ENCODE measurements at regions not wholly inside any gene's neighbourhood (a gene's known extent, or its start where the extent isn't known, plus 50 kb on each side); places are given as distances from the start of the nearest gene placed in this dataset.

DNA sequence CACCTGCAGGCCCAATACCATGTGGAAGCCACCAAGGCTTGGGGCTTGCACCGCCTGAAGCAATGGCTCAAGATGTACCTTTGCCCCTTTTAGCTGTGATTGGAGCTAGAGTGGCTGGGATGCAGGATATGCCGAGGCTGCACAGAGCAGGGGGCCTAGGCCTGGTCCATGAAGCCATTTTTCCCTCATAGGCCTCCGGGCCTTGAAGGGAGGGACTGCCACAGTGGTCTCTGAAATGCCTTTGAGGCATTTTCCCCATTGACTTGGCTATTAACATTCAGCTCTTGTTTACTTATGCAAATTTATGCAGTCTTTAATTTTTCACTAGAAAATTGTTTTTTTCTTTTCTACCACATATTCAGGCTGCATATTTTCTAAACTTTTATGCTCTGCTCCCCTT is 203.2 kb upstream of the HHIP start:
- WGBS = 58% methylated on average over 3 of the region's 3 CpGs
- H3K4me1 ChIP-seq (ENCODE audit: control insufficient read depth, insufficient read depth, low read depth, low read length) = no peaks in the 10 kb centered on the region
- no peaks in the 10 kb centered on the region for H3K36me3 ChIP-seq (ENCODE audit: control insufficient read depth in 1 of 2, insufficient read depth in 2 of 2, low read depth in 1 of 2, low read length in 2 of 2)
- H3K14ac ChIP-seq (ENCODE audit: low read length in 2 of 2) = no peak overlapping the region
- no peak overlapping the region for H2AK5ac ChIP-seq (ENCODE audit: low read length, severe bottlenecking)
- peaks cover 8% of the 10 kb centered on the region for H3K9me3 ChIP-seq (ENCODE audit: control insufficient read depth, low read length)
- H3K79me1 ChIP-seq (replicated peaks; ENCODE audit: low read length, poor library complexity, severe bottlenecking) = no peaks in the 10 kb centered on the region
- H4K91ac ChIP-seq (ENCODE audit: low read length) = no peak overlapping the region
- no peak overlapping the region for H3K9ac ChIP-seq (ENCODE audit: low read length)
- H2BK12ac ChIP-seq (ENCODE audit: low read length in 2 of 2) = no peak overlapping the region
- no peak overlapping the region for H2BK5ac ChIP-seq (ENCODE audit: low read depth, low read length, poor library complexity, severe bottlenecking)
- no peak overlapping the region for H3K4me2 ChIP-seq (ENCODE audit: low read length, poor library complexity, severe bottlenecking)
- H3K4ac ChIP-seq (ENCODE audit: low read depth in 1 of 2, low read length in 2 of 2) = no peak overlapping the region
- H3K23ac ChIP-seq (ENCODE audit: low read length in 2 of 2) = no peak overlapping the region
- no peak overlapping the region for H2BK120ac ChIP-seq (ENCODE audit: low read depth, low read length)
- no peak for DNase-seq
- no peak overlapping the region for H2AFZ ChIP-seq (ENCODE audit: low read depth, low read length)
- H3K18ac ChIP-seq (ENCODE audit: low read depth in 1 of 2, low read length in 2 of 2) = no peak overlapping the region
- H4K8ac ChIP-seq (ENCODE audit: low read length) = no peak overlapping the region
- H3K27ac ChIP-seq (ENCODE audit: low read length, poor library complexity, severe bottlenecking) = no peak overlapping the region
- no peaks in the 10 kb centered on the region for H3K27me3 ChIP-seq (ENCODE audit: control insufficient read depth in 1 of 2, insufficient read depth in 1 of 2, low read length in 2 of 2)
- H2BK15ac ChIP-seq (ENCODE audit: low read depth, poor library complexity, severe bottlenecking) = no peak overlapping the region
- H3K4me3 ChIP-seq (ENCODE audit: insufficient read depth in 1 of 2, low read depth in 1 of 2, low read length in 2 of 2) = no peak overlapping the region

DNA sequence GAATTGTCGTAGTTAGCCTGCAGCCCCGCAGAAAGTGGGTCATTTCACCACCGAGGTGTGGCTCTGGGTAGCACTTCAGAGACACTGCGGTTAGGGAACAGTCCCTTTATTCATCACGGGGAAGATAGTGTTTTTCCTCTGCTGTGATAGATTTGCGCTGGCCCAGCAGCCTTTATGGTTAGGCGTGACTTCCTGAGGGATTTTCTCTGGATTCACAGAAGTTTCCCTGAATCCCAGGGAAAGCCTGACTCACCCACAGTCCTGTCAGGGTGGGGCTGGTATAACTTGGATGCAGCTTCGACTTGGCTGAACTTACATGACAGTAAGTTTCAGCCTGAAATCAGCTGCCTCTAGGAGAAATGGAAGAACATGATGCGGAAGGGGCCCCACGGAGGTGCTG is 196.3 kb upstream of the HHIP start:
- Histone ChIP-seq H2AK5ac (ENCODE audit: low read length, severe bottlenecking) (no peak overlapping the region), H3K79me1 (replicated peaks; ENCODE audit: low read length, poor library complexity, severe bottlenecking) (no peaks in the 10 kb centered on the region), H3K4me3 (ENCODE audit: insufficient read depth in 1 of 2, low read depth in 1 of 2, low read length in 2 of 2) (peak overlapping the region in 1 of 2 experiments; percentile 41), H4K8ac (ENCODE audit: low read length) (no peak overlapping the region), H3K14ac (ENCODE audit: low read length in 2 of 2) (no peak overlapping the region), H2BK12ac (ENCODE audit: low read length in 2 of 2) (no peak overlapping the region), H2AFZ (ENCODE audit: low read depth, low read length) (no peak overlapping the region), H3K27me3 (ENCODE audit: control insufficient read depth in 1 of 2, insufficient read depth in 1 of 2, low read length in 2 of 2) (no peaks in the 10 kb centered on the region), H3K4ac (ENCODE audit: low read depth in 1 of 2, low read length in 2 of 2) (no peak overlapping the region), H2BK120ac (ENCODE audit: low read depth, low read length) (no peak overlapping the region), H3K18ac (ENCODE audit: low read depth in 1 of 2, low read length in 2 of 2) (no peak overlapping the region), H3K4me2 (ENCODE audit: low read length, poor library complexity, severe bottlenecking) (no peak overlapping the region), H3K36me3 (ENCODE audit: control insufficient read depth in 1 of 2, insufficient read depth in 2 of 2, low read depth in 1 of 2, low read length in 2 of 2) (no peaks in the 10 kb centered on the region), H2BK15ac (ENCODE audit: low read depth, poor library complexity, severe bottlenecking) (no peak overlapping the region), H3K9me3 (ENCODE audit: control insufficient read depth, low read length) (no peaks in the 10 kb centered on the region), H3K23ac (ENCODE audit: low read length in 2 of 2) (no peak overlapping the region), H2BK5ac (ENCODE audit: low read depth, low read length, poor library complexity, severe bottlenecking) (no peak overlapping the region), H3K27ac (ENCODE audit: low read length, poor library complexity, severe bottlenecking) (no peak overlapping the region), H3K4me1 (ENCODE audit: control insufficient read depth, insufficient read depth, low read depth, low read length) (no peaks in the 10 kb centered on the region), H3K9ac (ENCODE audit: low read length) (peak overlapping the region; percentile 33), H4K91ac (ENCODE audit: low read length) (no peak overlapping the region)
- DNase-seq = peak; percentile 8
- WGBS = 66% methylated on average over 10 of the region's 10 CpGs

DNA sequence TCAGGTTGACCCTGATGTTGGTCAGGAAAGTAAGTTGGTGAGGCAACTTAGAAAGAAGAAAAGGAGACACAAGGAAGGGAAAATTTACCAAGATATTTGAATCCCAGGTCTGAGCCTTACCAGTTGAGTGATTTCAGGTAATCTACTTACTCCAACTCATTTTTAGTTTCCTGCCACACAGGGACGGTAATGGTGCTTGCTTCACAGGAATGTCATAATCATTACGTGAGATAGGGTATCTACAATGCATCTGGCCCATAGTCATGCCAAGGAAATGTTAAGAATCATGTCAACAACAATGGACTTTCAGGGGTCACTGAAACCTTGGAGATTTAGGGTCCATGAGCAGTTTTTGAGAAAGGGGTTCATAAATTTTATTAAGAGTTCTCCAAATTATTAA is 195.4 kb upstream of the HHIP start:
- no peak for DNase-seq
- H2BK5ac ChIP-seq (ENCODE audit: low read depth, low read length, poor library complexity, severe bottlenecking) = no peak overlapping the region
- no peak overlapping the region for H2AK5ac ChIP-seq (ENCODE audit: low read length, severe bottlenecking)
- H2BK12ac ChIP-seq (ENCODE audit: low read length in 2 of 2) = no peak overlapping the region
- H3K4ac ChIP-seq (ENCODE audit: low read depth in 1 of 2, low read length in 2 of 2) = no peak overlapping the region
- no peak overlapping the region for H3K18ac ChIP-seq (ENCODE audit: low read depth in 1 of 2, low read length in 2 of 2)
- no peak overlapping the region for H2BK120ac ChIP-seq (ENCODE audit: low read depth, low read length)
- H3K4me3 ChIP-seq (ENCODE audit: insufficient read depth in 1 of 2, low read depth in 1 of 2, low read length in 2 of 2) = no peak overlapping the region
- 68% methylated on average over 2 of the region's 2 CpGs for WGBS
- H3K4me1 ChIP-seq (ENCODE audit: control insufficient read depth, insufficient read depth, low read depth, low read length) = no peaks in the 10 kb centered on the region
- no peak overlapping the region for H4K91ac ChIP-seq (ENCODE audit: low read length)
- H3K9me3 ChIP-seq (ENCODE audit: control insufficient read depth, low read length) = no peaks in the 10 kb centered on the region
- no peak overlapping the region for H3K9ac ChIP-seq (ENCODE audit: low read length)
- H3K14ac ChIP-seq (ENCODE audit: low read length in 2 of 2) = no peak overlapping the region
- H3K79me1 ChIP-seq (replicated peaks; ENCODE audit: low read length, poor library complexity, severe bottlenecking) = no peaks in the 10 kb centered on the region
- no peak overlapping the region for H4K8ac ChIP-seq (ENCODE audit: low read length)
- H3K27ac ChIP-seq (ENCODE audit: low read length, poor library complexity, severe bottlenecking) = no peak overlapping the region
- no peak overlapping the region for H2AFZ ChIP-seq (ENCODE audit: low read depth, low read length)
- H3K27me3 ChIP-seq (ENCODE audit: control insufficient read depth in 1 of 2, insufficient read depth in 1 of 2, low read length in 2 of 2) = no peaks in the 10 kb centered on the region
- no peak overlapping the region for H3K4me2 ChIP-seq (ENCODE audit: low read length, poor library complexity, severe bottlenecking)
- H2BK15ac ChIP-seq (ENCODE audit: low read depth, poor library complexity, severe bottlenecking) = no peak overlapping the region
- no peak overlapping the region for H3K23ac ChIP-seq (ENCODE audit: low read length in 2 of 2)
- H3K36me3 ChIP-seq (ENCODE audit: control insufficient read depth in 1 of 2, insufficient read depth in 2 of 2, low read depth in 1 of 2, low read length in 2 of 2) = no peaks in the 10 kb centered on the region

DNA sequence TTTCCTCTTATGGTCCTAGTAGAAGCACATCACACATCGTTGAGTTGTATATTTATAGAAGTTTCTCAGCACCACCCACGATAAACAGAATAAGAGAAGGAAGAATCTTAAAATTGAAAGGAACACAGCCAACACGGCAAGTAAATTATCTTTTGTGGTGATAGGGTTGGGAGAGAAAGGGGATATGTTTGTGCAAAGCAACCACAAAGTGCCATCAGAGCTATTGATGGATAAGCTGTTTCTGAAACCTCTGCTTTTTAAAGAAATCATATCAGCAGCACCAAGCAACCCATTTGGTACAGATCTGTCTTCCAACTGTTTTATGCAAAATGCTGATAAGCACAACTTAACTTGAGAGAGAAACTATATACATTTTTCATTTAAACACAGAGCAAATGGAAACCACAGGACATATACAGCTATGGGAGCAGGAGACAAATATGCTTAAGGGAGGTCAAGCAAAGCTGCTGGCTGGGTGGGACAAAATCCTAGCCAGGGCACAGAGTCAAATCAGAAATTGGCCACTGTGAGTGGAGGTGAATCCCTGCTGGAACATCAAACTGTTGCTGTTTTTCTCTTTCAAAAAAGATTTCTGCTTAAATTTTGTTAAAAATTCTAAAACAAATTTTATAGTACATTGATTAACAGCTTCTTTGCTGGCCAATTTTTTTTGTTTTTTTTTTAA is 194.0 kb upstream of the HHIP start:
- Histone ChIP-seq H3K4ac (ENCODE audit: low read depth in 1 of 2, low read length in 2 of 2) (no peak overlapping the region), H3K9ac (ENCODE audit: low read length) (no peak overlapping the region), H2BK12ac (ENCODE audit: low read length in 2 of 2) (no peak overlapping the region), H4K91ac (ENCODE audit: low read length) (no peak overlapping the region), H3K27ac (ENCODE audit: low read length, poor library complexity, severe bottlenecking) (no peak overlapping the region), H3K4me3 (ENCODE audit: insufficient read depth in 1 of 2, low read depth in 1 of 2, low read length in 2 of 2) (no peak overlapping the region), H2AFZ (ENCODE audit: low read depth, low read length) (no peak overlapping the region), H3K23ac (ENCODE audit: low read length in 2 of 2) (no peak overlapping the region), H3K27me3 (ENCODE audit: control insufficient read depth in 1 of 2, insufficient read depth in 1 of 2, low read length in 2 of 2) (no peaks in the 10 kb centered on the region), H2BK120ac (ENCODE audit: low read depth, low read length) (no peak overlapping the region), H3K18ac (ENCODE audit: low read depth in 1 of 2, low read length in 2 of 2) (no peak overlapping the region), H2BK5ac (ENCODE audit: low read depth, low read length, poor library complexity, severe bottlenecking) (no peak overlapping the region), H2AK5ac (ENCODE audit: low read length, severe bottlenecking) (no peak overlapping the region), H3K14ac (ENCODE audit: low read length in 2 of 2) (no peak overlapping the region), H3K4me1 (ENCODE audit: control insufficient read depth, insufficient read depth, low read depth, low read length) (no peaks in the 10 kb centered on the region), H2BK15ac (ENCODE audit: low read depth, poor library complexity, severe bottlenecking) (no peak overlapping the region), H3K9me3 (ENCODE audit: control insufficient read depth, low read length) (no peaks in the 10 kb centered on the region), H3K79me1 (replicated peaks; ENCODE audit: low read length, poor library complexity, severe bottlenecking) (no peaks in the 10 kb centered on the region), H3K4me2 (ENCODE audit: low read length, poor library complexity, severe bottlenecking) (no peak overlapping the region), H3K36me3 (ENCODE audit: control insufficient read depth in 1 of 2, insufficient read depth in 2 of 2, low read depth in 1 of 2, low read length in 2 of 2) (no peaks in the 10 kb centered on the region), H4K8ac (ENCODE audit: low read length) (no peak overlapping the region)
- 60% methylated on average over 1 of the region's 3 CpGs for WGBS
- DNase-seq = peak; percentile 2

Measured in mesenchymal stem cell (in vitro differentiated cells and primary cell).